Endothelial cell of umbilical vein (primary cell): ENCODE measurements at regions not wholly inside any gene's neighbourhood (a gene's known extent, or its start where the extent isn't known, plus 50 kb on each side); places are given as distances from the start of the nearest gene placed in this dataset.
A peak's percentile ranks its signal among the peaks of the same experiment; 100 is the strongest.

Experiments used
- BruUV-seq: library from RNA; stranded (reverse); fragments of 400-500 nt; replicated peaks from 2 replicates; lab custom pipeline; 2021; lab: Mats Ljungman, UMichigan
- CTCF ChIA-PET: fragments of 300-600, 350-600 bp; sonication (Branson Sonifier 250); formaldehyde crosslinking; loops from one replicate; lab custom pipeline; 2021; ENCODE audit warnings: antibody characterized with exemption, inconsistent platforms; lab: Charles Lee
- POLR2A ChIA-PET: fragments of 300-600, 350-600 bp; sonication (Branson Sonifier 250); formaldehyde crosslinking; loops from one replicate; lab custom pipeline; 2021; ENCODE audit warnings: antibody characterized with exemption, inconsistent platforms; lab: Charles Lee
- DNase-seq: peaks from one replicate; pipeline ENCODE4 v3.0.0-alpha.2; 2011; ENCODE audit warnings: low read depth, low spot score
- FAIRE-seq: peaks from 2 replicates; lab custom pipeline; 2011; peaks lifted over from hg19 to GRCh38; lab: Jason Lieb, UNC
- H2AFZ ChIP-seq: 2 replicates; pipeline ENCODE4 v1.6.0; 2012; ENCODE audit warnings: low read depth, low read length, control low read depth, inconsistent platforms
- H3K27ac ChIP-seq: 2 replicates; pipeline ENCODE4 v1.5.1; 2011; ENCODE audit warnings: low read depth, mild to moderate bottlenecking, control low read depth, low read length, moderate library complexity; ENCODE audit not compliant: insufficient read depth
- H3K27me3 ChIP-seq, 2 experiments: 2 replicates each; pipeline versions ENCODE4 v1.6.0 to v1.6.1; 2011; ENCODE audit warnings: low read length in 2 of 2, mixed read lengths in 1 of 2; ENCODE audit not compliant: control insufficient read depth in 2 of 2, insufficient read depth in 2 of 2
- H3K36me3 ChIP-seq, 2 experiments: 2 replicates in 1 of 2; 3 replicates in 1 of 2; pipeline ENCODE4 v1.5.1; 2011; ENCODE audit warnings: low read length in 2 of 2, mild to moderate bottlenecking in 1 of 2, moderate library complexity in 1 of 2; ENCODE audit not compliant: control insufficient read depth in 2 of 2, insufficient read depth in 2 of 2; ENCODE audit errors: extremely low read depth in 1 of 2
- H3K4me1 ChIP-seq: 3 replicates; pipeline ENCODE4 v1.5.1; 2011; ENCODE audit warnings: mild to moderate bottlenecking, low read length; ENCODE audit not compliant: control insufficient read depth, insufficient read depth; ENCODE audit errors: extremely low read depth
- H3K4me2 ChIP-seq: 2 replicates; pipeline ENCODE4 v1.6.1; 2011; ENCODE audit warnings: low read length, control low read depth, mixed read lengths; ENCODE audit not compliant: insufficient read depth
- H3K4me3 ChIP-seq, 3 experiments: fragments of 200-600 bp in 1 of 3; sonication (generic), shearing (Covaris generic) in 1 of 3; replicated peaks in 1 of 3; 2 replicates each; pipeline ENCODE4 v1.5.1; 2011 to 2016; ENCODE audit warnings: control low read depth in 3 of 3, low read length in 3 of 3, mild to moderate bottlenecking in 2 of 3, inconsistent platforms in 1 of 3, low read depth in 1 of 3, moderate library complexity in 1 of 3; ENCODE audit not compliant: insufficient read depth in 1 of 3
- H3K79me2 ChIP-seq: 2 replicates; pipeline ENCODE4 v1.6.0; 2012; ENCODE audit warnings: low read length, inconsistent platforms; ENCODE audit not compliant: control insufficient read depth, insufficient read depth
- H3K9ac ChIP-seq: replicated peaks from 2 replicates; pipeline ENCODE3; 2011; ENCODE audit warnings: low read length, control low read depth; ENCODE audit not compliant: insufficient read depth; ENCODE audit errors: extremely low read depth
- H3K9me1 ChIP-seq: replicated peaks from 3 replicates; pipeline ENCODE4 v1.6.0; 2011; ENCODE audit warnings: mild to moderate bottlenecking, low read length; ENCODE audit not compliant: control insufficient read depth, insufficient read depth; ENCODE audit errors: extremely low read depth
- H3K9me3 ChIP-seq: replicated peaks from 2 replicates; pipeline ENCODE4 v1.5.1; 2012; ENCODE audit warnings: low read length, inconsistent platforms; ENCODE audit not compliant: control insufficient read depth, insufficient read depth
- H4K20me1 ChIP-seq: replicated peaks from 2 replicates; pipeline ENCODE3; 2011; ENCODE audit warnings: mild to moderate bottlenecking, low read length; ENCODE audit not compliant: control insufficient read depth, insufficient read depth; ENCODE audit errors: extremely low read depth
- CTCF ChIP-seq, 2 donors: IDR thresholded peaks; 1 replicate in 1 of 2; 2 replicates in 1 of 2; pipeline ENCODE4 v1.5.1; 2011; ENCODE audit warnings: low read length in 2 of 2, mild to moderate bottlenecking in 2 of 2, moderate library complexity in 2 of 2, control low read depth in 1 of 2, inconsistent platforms in 1 of 2, low read depth in 1 of 2; ENCODE audit not compliant: insufficient read depth in 1 of 2; ENCODE audit errors: extremely low read depth in 1 of 2
- JUN ChIP-seq: IDR thresholded peaks from 2 replicates; pipeline ENCODE4 v1.6.1; 2011; ENCODE audit warnings: borderline replicate concordance, low read depth; ENCODE audit not compliant: insufficient read length, insufficient read depth
- POLR2A ChIP-seq: IDR thresholded peaks from 2 replicates; pipeline ENCODE4 v1.6.1; 2012; ENCODE audit warnings: low read depth, mild to moderate bottlenecking, control low read depth, low read length
- POLR2AphosphoS5 ChIP-seq: IDR thresholded peaks from 2 replicates; pipeline ENCODE4 v1.6.1; 2012; ENCODE audit warnings: low read depth, mild to moderate bottlenecking, control low read depth, low read length, moderate library complexity; ENCODE audit not compliant: insufficient read depth
- dilution Hi-C: fragments of 300-500 bp; cut with MboI; formaldehyde crosslinking; loops from one replicate; pipeline ENCODE4 v1.15.0; 2019; ENCODE audit warnings: low sequenced_read_pairs; ENCODE audit not compliant: extremely low pct_ligation_motif_present
- intact Hi-C: fragments of 100-400 bp; cut with micrococcal nuclease; formaldehyde crosslinking; loops from one replicate; pipeline ENCODE4 v1.10.0; 2022

GRCh38 chr5:39500551-39501175 is 75.9 kb upstream of the DAB2 start:
- ChIA-PET CTCF (interaction anchor here (0.6 to 2.5 kb wide), 16 partner anchors 8 to 124 kb away, joined by 3 to 35 read pairs (median 6); partner anchors contain the start of gene DAB2), POLR2A (interaction anchor here (0.9 to 1.8 kb wide), 3 partner anchors 26 to 105 kb away, joined by 3 to 15 read pairs (median 5); partner anchors contain the start of gene DAB2)
- H4K20me1 ChIP-seq, result no peaks in the 10 kb centered on the region
- dilution Hi-C loops, result no loop called here
- peaks cover 26% of the 10 kb centered on the region for H3K4me1 ChIP-seq
- DNase-seq (peak; percentile 55), FAIRE-seq (no peak)
- no peaks in the 10 kb centered on the region for H3K79me2 ChIP-seq
- no peak overlapping the region for H3K4me3 ChIP-seq
- peak overlapping the region; percentile 64 for H3K27ac ChIP-seq
- H3K36me3 ChIP-seq, result no peaks in the 10 kb centered on the region
- intact Hi-C loops, result loop anchor here (2.0 kb wide), 2 partner anchors 26 to 46 kb away; no protein-coding TSS in a partner anchor
- H3K4me2 ChIP-seq, result peak overlapping the region; percentile 45
- no peak overlapping the region for H3K9ac ChIP-seq
- no peaks in the 10 kb centered on the region for H3K9me3 ChIP-seq
- H2AFZ ChIP-seq, result peak overlapping the region; percentile 38
- no peak for TF ChIP-seq POLR2AphosphoS5
- no peak for TF ChIP-seq POLR2A
- no peak for TF ChIP-seq CTCF (IDR thresholded peaks at IDR 0.05; ENCODE audit: extremely low read depth in 1 of 2, insufficient read depth in 1 of 2, low read depth in 1 of 2, low read length in 2 of 2)
- TF ChIP-seq JUN, result no peak
- H3K9me1 ChIP-seq, result no peaks in the 10 kb centered on the region
- no TSS peak for BruUV-seq
- H3K27me3 ChIP-seq, result no peaks in the 10 kb centered on the region
